T-cell (primary cell): ENCODE measurements at regions not wholly inside any gene's neighbourhood (a gene's known extent, or its start where the extent isn't known, plus 50 kb on each side); places are given as distances from the start of the nearest gene placed in this dataset.
"Not testable (repeated sequence)": the region's sequence is repeated elsewhere in the genome, so short reads cannot be mapped to it uniquely, and the experiment has no call there.

Experiments used
- ATAC-seq, 4 experiments: fragments of 200-7000 bp in 3 of 4; fragments of 150-1000 bp in 1 of 4; cut with Tn5 transposase; replicated peaks in 1 of 4; 1 replicate in 3 of 4; 2 replicates in 1 of 4; pipeline ENCODE4 v1.10.0; 2021; ENCODE audit warnings: moderate library complexity in 3 of 4, mild to moderate bottlenecking in 2 of 4, moderate number of reproducible peaks in 1 of 4
- CTCF ChIA-PET, 2 donors: fragments of 300-600 bp; sonication (Branson Sonifier 250); formaldehyde crosslinking; loops; one replicate each; lab custom pipeline; 2022; ENCODE audit warnings: antibody characterized with exemption in 2 of 2; lab: Charles Lee
- POLR2A ChIA-PET, 2 donors: fragments of 300-600 bp; sonication (Branson Sonifier 250); formaldehyde crosslinking; loops; one replicate each; lab custom pipeline; 2022; ENCODE audit warnings: antibody characterized with exemption in 2 of 2; lab: Charles Lee
- DNase-seq, 35 experiments: peaks; one replicate each; pipeline versions ENCODE4 v3.0.0 to v3.0.0-alpha.2; 2013 to 2023
- H3K27ac ChIP-seq: one replicate; pipeline ENCODE4 v1.5.1; 2013; ENCODE audit warnings: low read length
- H3K27me3 ChIP-seq, 2 experiments: replicated peaks in 1 of 2; 1 replicate in 1 of 2; 2 replicates in 1 of 2; pipeline versions ENCODE4 v1.6.1 to v1.7.0; 2013; ENCODE audit warnings: low read length in 1 of 2, mixed read lengths in 1 of 2; ENCODE audit not compliant: control insufficient read depth in 2 of 2, insufficient read depth in 2 of 2; ENCODE audit errors: extremely low read depth in 1 of 2
- H3K36me3 ChIP-seq, 2 donors: 1 replicate in 1 of 2; 2 replicates in 1 of 2; pipeline versions ENCODE4 v1.6.1 to v1.7.0; 2013; ENCODE audit warnings: low read length in 1 of 2; ENCODE audit not compliant: control insufficient read depth in 2 of 2, insufficient read depth in 1 of 2; ENCODE audit errors: extremely low read depth in 1 of 2
- H3K4me1 ChIP-seq, 2 experiments: 1 replicate in 1 of 2; 2 replicates in 1 of 2; pipeline versions ENCODE4 v1.6.1 to v1.7.0; 2013; ENCODE audit warnings: low read length in 2 of 2, mixed read lengths in 1 of 2; ENCODE audit not compliant: insufficient read depth in 2 of 2, control insufficient read depth in 1 of 2; ENCODE audit errors: extremely low read depth in 1 of 2
- H3K4me3 ChIP-seq, 2 donors: 1 replicate in 1 of 2; 2 replicates in 1 of 2; pipeline versions ENCODE4 v1.5.1 to v1.7.0; 2013; ENCODE audit warnings: mild to moderate bottlenecking in 2 of 2, low read length in 1 of 2, moderate library complexity in 1 of 2; ENCODE audit not compliant: control insufficient read depth in 1 of 2; ENCODE audit errors: extremely low read depth in 1 of 2
- H3K9me3 ChIP-seq: 2 replicates; pipeline ENCODE4 v1.7.0; 2013
- H3K27ac Mint-ChIP-seq, 2 donors: one replicate each; pipeline ENCODE4 v1.8.0; 2020 to 2021; ENCODE audit warnings: mild to moderate bottlenecking in 2 of 2, mixed read lengths in 2 of 2
- H3K27me3 Mint-ChIP-seq, 2 donors: one replicate each; pipeline ENCODE4 v1.8.0; 2021 to 2022; ENCODE audit warnings: mixed read lengths in 2 of 2
- H3K36me3 Mint-ChIP-seq: one replicate; pipeline ENCODE4 v1.8.0; 2021; ENCODE audit warnings: mixed read lengths
- H3K4me1 Mint-ChIP-seq, 3 donors: one replicate each; pipeline ENCODE4 v1.8.0; 2020 to 2022; ENCODE audit warnings: mixed read lengths in 3 of 3, mild to moderate bottlenecking in 1 of 3
- H3K4me3 Mint-ChIP-seq, 3 donors: one replicate each; pipeline ENCODE4 v1.8.0; 2020 to 2022; ENCODE audit warnings: mild to moderate bottlenecking in 3 of 3, mixed read lengths in 3 of 3, moderate library complexity in 3 of 3
- H3K9me3 Mint-ChIP-seq, 3 donors: one replicate each; pipeline ENCODE4 v1.8.0; 2020 to 2022; ENCODE audit warnings: mixed read lengths in 3 of 3
- WGBS: methylation state at CpG from one replicate; pipeline ENCODE4 v1.1.5; 2013; ENCODE audit warnings: missing lambda C conversion rate; ENCODE audit not compliant: insufficient coverage; 5-methylcytosine and 5-hydroxymethylcytosine counted together

GRCh38 chrX:39689376-39690104 lies 408.2 kb downstream of the BCOR start:
- POLR2A ChIA-PET, result no interaction called here
- Histone ChIP-seq H3K4me3 (peak overlapping the region in 1 of 2 donors; percentile 29), H3K9me3 (no peaks in the 10 kb centered on the region), H3K27me3 (peaks cover 0 to 33% of the 10 kb centered on the region in 2 experiments), H3K36me3 (no peaks in the 10 kb centered on the region), H3K27ac (no peak overlapping the region), H3K4me1 (peaks cover 0 to 9% of the 10 kb centered on the region in 2 experiments)
- peaks cover 0 to 3% (median 2%) of the 10 kb centered on the region in 3 donors for H3K4me1 Mint-ChIP-seq
- no peak for ATAC-seq
- CTCF ChIA-PET, result no interaction called here
- no peaks in the 10 kb centered on the region for H3K36me3 Mint-ChIP-seq
- whole genome bisulfite sequencing, result 73% methylated on average over 5 of the region's 33 CpGs
- no peaks in the 10 kb centered on the region for H3K9me3 Mint-ChIP-seq
- peak overlapping the region; percentile 24 to 50 (median 26) for H3K4me3 Mint-ChIP-seq
- peak in 1 of 35 experiments; percentile 1 for DNase-seq
- H3K27me3 Mint-ChIP-seq, result peaks cover 38 to 48% of the 10 kb centered on the region in 2 donors
- H3K27ac Mint-ChIP-seq, result no peak overlapping the region

DNA sequence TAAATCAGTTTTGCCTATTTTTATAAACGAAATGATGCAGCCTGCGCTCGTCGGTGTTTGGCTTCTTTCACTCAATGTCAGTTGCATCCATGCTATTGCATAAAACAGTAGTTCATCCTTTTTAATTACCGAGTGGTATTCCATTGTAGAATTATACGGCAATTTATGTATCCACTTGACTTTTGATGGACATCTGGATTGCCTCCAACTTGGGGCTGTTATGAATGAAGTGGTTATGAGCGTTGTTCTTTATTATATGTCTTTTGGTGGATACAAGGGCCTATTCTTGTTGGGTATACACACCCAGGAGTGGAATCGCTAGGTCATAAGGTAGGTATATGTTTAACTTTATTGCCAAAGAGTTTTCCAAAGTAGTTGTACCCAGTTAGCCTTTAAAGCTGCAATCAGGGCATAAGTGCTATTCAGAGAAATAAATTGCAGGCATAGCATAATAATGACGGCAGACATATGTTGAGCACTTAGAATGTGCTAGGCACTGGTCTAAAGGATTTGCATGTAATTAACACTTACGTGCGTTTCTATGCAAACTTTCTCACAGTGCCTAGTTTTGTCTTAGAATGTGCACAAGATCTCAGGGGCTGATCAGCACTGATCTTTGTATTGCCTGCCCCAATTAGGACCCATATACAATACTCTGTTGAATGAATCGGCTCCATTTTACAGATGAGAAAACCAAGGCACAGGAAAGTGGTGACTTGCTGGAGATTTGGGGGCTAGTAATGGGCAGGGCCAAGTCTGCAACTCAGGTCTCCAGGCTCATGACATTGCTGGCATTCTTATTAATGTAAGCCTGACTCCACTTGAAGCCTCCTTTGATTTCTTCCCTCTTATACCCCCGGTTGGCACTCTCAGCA lies 407.0 kb downstream of the BCOR start:
- H3K36me3 Mint-ChIP-seq, result no peaks in the 10 kb centered on the region
- H3K4me3 ChIP-seq, result no peak overlapping the region
- no peak for DNase-seq
- H3K9me3 ChIP-seq, result no peaks in the 10 kb centered on the region
- H3K27me3 ChIP-seq, result peaks cover 0 to 33% of the 10 kb centered on the region in 2 experiments
- no peak overlapping the region for H3K27ac ChIP-seq
- peaks cover 0 to 9% of the 10 kb centered on the region in 2 experiments for H3K4me1 ChIP-seq
- peaks cover 30 to 39% of the 10 kb centered on the region in 2 donors for H3K27me3 Mint-ChIP-seq
- no peaks in the 10 kb centered on the region for H3K9me3 Mint-ChIP-seq
- WGBS, result 100% methylated on average over 1 of the region's 13 CpGs
- no peaks in the 10 kb centered on the region for H3K36me3 ChIP-seq
- H3K4me1 Mint-ChIP-seq, result peaks cover 0 to 3% (median 2%) of the 10 kb centered on the region in 3 donors
- ATAC-seq, result no peak
- CTCF ChIA-PET, result no interaction called here
- H3K27ac Mint-ChIP-seq, result no peak overlapping the region
- no peak overlapping the region for H3K4me3 Mint-ChIP-seq
- POLR2A ChIA-PET, result no interaction called here

- Mint-ChIP-seq H3K27ac (no peak overlapping the region), H3K9me3 (peaks cover 0 to 3% (median 0%) of the 10 kb centered on the region in 3 donors), H3K27me3 (peaks cover 25 to 36% of the 10 kb centered on the region in 2 donors), H3K4me1 (peaks cover 0 to 3% (median 2%) of the 10 kb centered on the region in 3 donors), H3K36me3 (no peaks in the 10 kb centered on the region), H3K4me3 (no peak overlapping the region)
- WGBS, result 80% methylated on average over 2 of the region's 3 CpGs
- Histone ChIP-seq H3K27me3 (peaks cover 0 to 27% of the 10 kb centered on the region in 2 experiments), H3K4me3 (no peak overlapping the region), H3K27ac (no peak overlapping the region), H3K4me1 (peaks cover 0 to 9% of the 10 kb centered on the region in 2 experiments), H3K9me3 (no peaks in the 10 kb centered on the region), H3K36me3 (no peaks in the 10 kb centered on the region)
- no peak for DNase-seq
- ChIA-PET CTCF (no interaction called here), POLR2A (no interaction called here)
- no peak for ATAC-seq
Observed at GRCh38 chrX:39691724-39692123, 406.0 kb downstream of the BCOR start.

- Mint-ChIP-seq H3K9me3 (peaks cover 0 to 3% (median 0%) of the 10 kb centered on the region in 3 donors), H3K27me3 (peaks cover 22 to 37% of the 10 kb centered on the region in 2 donors), H3K4me3 (no peak overlapping the region), H3K36me3 (no peaks in the 10 kb centered on the region), H3K27ac (no peak overlapping the region), H3K4me1 (peaks cover 0 to 3% (median 2%) of the 10 kb centered on the region in 3 donors)
- H3K9me3 ChIP-seq, result no peaks in the 10 kb centered on the region
- ATAC-seq (no peak), DNase-seq (no peak)
- H3K36me3 ChIP-seq, result no peaks in the 10 kb centered on the region
- WGBS, result no CpG with 5 or more reads among the region's 4 CpGs
- peaks cover 0 to 19% of the 10 kb centered on the region in 2 experiments for H3K27me3 ChIP-seq
- ChIA-PET POLR2A (no interaction called here), CTCF (no interaction called here)
- H3K4me1 ChIP-seq, result peaks cover 0 to 9% of the 10 kb centered on the region in 2 experiments
- H3K27ac ChIP-seq, result no peak overlapping the region
- H3K4me3 ChIP-seq, result no peak overlapping the region
Observed at GRCh38 chrX:39692796-39693195, 405.0 kb downstream of the BCOR start.

DNA sequence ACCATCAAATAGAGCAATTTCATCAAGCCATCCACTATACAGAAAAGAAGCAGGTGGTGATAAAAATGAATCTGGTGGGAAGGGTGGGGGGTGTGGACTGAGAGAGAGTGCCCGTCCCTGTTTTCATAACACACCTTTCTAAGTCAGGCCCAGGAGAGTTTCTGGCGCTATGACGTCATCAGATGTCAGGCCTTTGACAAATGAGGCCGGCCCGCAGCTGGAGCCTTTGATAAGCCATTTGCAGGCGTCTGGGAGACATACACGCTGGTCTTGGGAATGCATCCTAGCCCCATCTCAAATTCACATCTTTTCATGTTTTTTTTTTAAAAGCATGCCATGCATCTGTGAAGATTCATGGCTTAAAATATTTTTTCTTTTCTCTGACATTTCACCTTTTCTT lies 404.5 kb downstream of the BCOR start:
- POLR2A ChIA-PET, result no interaction called here
- ATAC-seq (no peak), DNase-seq (no peak)
- Histone ChIP-seq H3K36me3 (no peaks in the 10 kb centered on the region), H3K9me3 (no peaks in the 10 kb centered on the region), H3K4me3 (no peak overlapping the region), H3K27me3 (peaks cover 0 to 16% of the 10 kb centered on the region in 2 experiments), H3K4me1 (peaks cover 0 to 8% of the 10 kb centered on the region in 2 experiments), H3K27ac (no peak overlapping the region)
- no peak overlapping the region for H3K27ac Mint-ChIP-seq
- H3K36me3 Mint-ChIP-seq, result no peaks in the 10 kb centered on the region
- CTCF ChIA-PET, result no interaction called here
- H3K27me3 Mint-ChIP-seq, result peaks cover 21 to 37% of the 10 kb centered on the region in 2 donors
- whole genome bisulfite sequencing, result no CpG with 5 or more reads among the region's 7 CpGs
- peaks cover 0 to 2% (median 0%) of the 10 kb centered on the region in 3 donors for H3K4me1 Mint-ChIP-seq
- H3K9me3 Mint-ChIP-seq, result peaks cover 0 to 3% (median 0%) of the 10 kb centered on the region in 3 donors
- H3K4me3 Mint-ChIP-seq, result no peak overlapping the region

GRCh38 chrX:39702636-39703035 lies 395.1 kb downstream of the BCOR start:
- CTCF ChIA-PET, H3K4me3 ChIP-seq, ATAC-seq, H3K9me3 Mint-ChIP-seq, H3K27me3 ChIP-seq, H3K4me3 Mint-ChIP-seq, H3K4me1 Mint-ChIP-seq, H3K4me1 ChIP-seq, DNase-seq, POLR2A ChIA-PET, H3K27ac Mint-ChIP-seq, H3K9me3 ChIP-seq, H3K36me3 ChIP-seq, H3K27ac ChIP-seq, H3K36me3 Mint-ChIP-seq, H3K27me3 Mint-ChIP-seq: not testable (repeated sequence)
- WGBS, result no CpG with 5 or more reads among the region's 5 CpGs
